HEK293 (cell line): ENCODE measurements at regions not wholly inside any gene's neighbourhood (a gene's known extent, or its start where the extent isn't known, plus 50 kb on each side); places are given as distances from the start of the nearest gene placed in this dataset.

ENCODE experiments used
- CTCF ChIA-PET: fragments of 350-600 bp; formaldehyde crosslinking; extraction: SDS; loops from one replicate; lab custom pipeline; 2021; ENCODE audit warnings: antibody characterized with exemption; lab: Yijun Ruan, JAX
- POLR2A ChIA-PET: fragments of 300-600 bp; formaldehyde crosslinking; extraction: SDS; loops from one replicate; lab custom pipeline; 2020; ENCODE audit warnings: antibody characterized with exemption, inconsistent platforms; lab: Yijun Ruan, JAX
- H3K27ac ChIP-seq: fragments of 200-500 bp; sonication (Bioruptor generic); 2 replicates; pipeline ENCODE4 v1.5.1; 2014; ENCODE audit warnings: low read depth, low read length, control low read depth, inconsistent platforms; ENCODE audit errors: extremely low read depth
- H3K36me3 ChIP-seq, 2 experiments: fragments of 200-500 bp in 1 of 2; sonication (Bioruptor generic) in 1 of 2; 1 replicate in 1 of 2; 2 replicates in 1 of 2; pipeline ENCODE4 v1.5.1; 2014 to 2017; ENCODE audit warnings: inconsistent platforms in 2 of 2, low read length in 2 of 2; ENCODE audit not compliant: control insufficient read depth in 2 of 2, insufficient read depth in 1 of 2
- H3K4me1 ChIP-seq: fragments of 200-500 bp; sonication (Bioruptor generic); 2 replicates; pipeline ENCODE4 v1.5.1; 2014; ENCODE audit warnings: mild to moderate bottlenecking, low read length, inconsistent platforms; ENCODE audit not compliant: control insufficient read depth, insufficient read depth
- H3K4me3 ChIP-seq: 2 replicates; pipeline ENCODE4 v1.5.1; 2011; ENCODE audit warnings: low read depth, mild to moderate bottlenecking, control low read depth, low read length, moderate library complexity
- H3K9me3 ChIP-seq: fragments of 200-500 bp; sonication (Bioruptor generic); 2 replicates; pipeline ENCODE4 v1.5.1; 2014; ENCODE audit warnings: low read depth, low read length, inconsistent platforms; ENCODE audit not compliant: control insufficient read depth, insufficient read depth
- BCL11B ChIP-seq: fragments of 450-650 bp; formaldehyde crosslinking; IDR thresholded peaks from 2 replicates; pipeline ENCODE4 v1.5.1; 2016; ENCODE audit warnings: low read depth, missing biosample characterization, missing genetic modification characterization
- KLF17 ChIP-seq: fragments of 450-650 bp; formaldehyde crosslinking; IDR thresholded peaks from 2 replicates; pipeline ENCODE4 v1.5.1; 2016; ENCODE audit warnings: missing biosample characterization, missing genetic modification characterization
- MEIS1 ChIP-seq: sonication (generic); formaldehyde crosslinking; IDR thresholded peaks from 2 replicates; pipeline ENCODE4 v1.8.1; 2022; ENCODE audit warnings: missing genetic modification reagents, mild to moderate bottlenecking, borderline replicate concordance
- SCRT2 ChIP-seq: fragments of 450-650 bp; formaldehyde crosslinking; IDR thresholded peaks from 2 replicates; pipeline ENCODE4 v1.5.1; 2016; ENCODE audit warnings: missing biosample characterization, missing genetic modification characterization
- TCF7L2 ChIP-seq: IDR thresholded peaks from 2 replicates; pipeline ENCODE4 v1.6.1; 2011; ENCODE audit warnings: low read depth, mild to moderate bottlenecking, inconsistent platforms, low read length, moderate library complexity, borderline replicate concordance
- ZNF155 ChIP-seq: fragments of 450-650 bp; formaldehyde crosslinking; IDR thresholded peaks from 2 replicates; pipeline ENCODE4 v1.5.1; 2016; ENCODE audit warnings: missing biosample characterization, missing genetic modification characterization
- ZNF175 ChIP-seq: fragments of 450-650 bp; formaldehyde crosslinking; IDR thresholded peaks from 2 replicates; pipeline ENCODE4 v1.5.1; 2016; ENCODE audit warnings: missing biosample characterization, missing genetic modification characterization
- ZNF2 ChIP-seq: fragments of 450-650 bp; formaldehyde crosslinking; IDR thresholded peaks from 2 replicates; pipeline ENCODE4 v1.5.1; 2016; ENCODE audit warnings: missing biosample characterization, missing genetic modification characterization
- ZNF274 ChIP-seq, 2 experiments: fragments of 200-500 bp in 1 of 2; fragments of 450-650 bp in 1 of 2; sonication (Bioruptor generic) in 1 of 2; formaldehyde crosslinking in 1 of 2; IDR thresholded peaks; 2 replicates each; pipeline versions ENCODE4 v1.5.1 to v1.6.1; 2014 to 2016; ENCODE audit warnings: borderline replicate concordance in 1 of 2, inconsistent platforms in 1 of 2, low read length in 1 of 2, missing biosample characterization in 1 of 2, missing genetic modification characterization in 1 of 2
- ZNF416 ChIP-seq: fragments of 450-650 bp; formaldehyde crosslinking; IDR thresholded peaks from 2 replicates; pipeline ENCODE4 v1.5.1; 2016; ENCODE audit warnings: missing biosample characterization, missing genetic modification characterization
- ZNF501 ChIP-seq: fragments of 450-650 bp; formaldehyde crosslinking; IDR thresholded peaks from 2 replicates; pipeline ENCODE4 v1.5.1; 2016; ENCODE audit warnings: missing biosample characterization, missing genetic modification characterization
- ZNF600 ChIP-seq: fragments of 450-650 bp; formaldehyde crosslinking; IDR thresholded peaks from 2 replicates; pipeline ENCODE4 v1.5.1; 2016; ENCODE audit warnings: missing biosample characterization, missing genetic modification characterization
- ZNF610 ChIP-seq: fragments of 450-650 bp; formaldehyde crosslinking; IDR thresholded peaks from 2 replicates; pipeline ENCODE4 v1.5.1; 2016; ENCODE audit warnings: missing biosample characterization, missing genetic modification characterization, borderline replicate concordance
- ZNF629 ChIP-seq: fragments of 450-650 bp; formaldehyde crosslinking; IDR thresholded peaks from 2 replicates; pipeline ENCODE4 v1.5.1; 2017; ENCODE audit warnings: missing biosample characterization, missing genetic modification characterization
- ZNF654 ChIP-seq: fragments of 450-650 bp; formaldehyde crosslinking; IDR thresholded peaks from 2 replicates; pipeline ENCODE4 v1.5.1; 2016; ENCODE audit warnings: low read depth, missing biosample characterization, missing genetic modification characterization
- ZNF664 ChIP-seq: fragments of 450-650 bp; formaldehyde crosslinking; IDR thresholded peaks from 2 replicates; pipeline ENCODE4 v1.5.1; 2016; ENCODE audit warnings: missing biosample characterization, missing genetic modification characterization
- ZNF76 ChIP-seq: fragments of 450-650 bp; formaldehyde crosslinking; IDR thresholded peaks from 2 replicates; pipeline ENCODE4; 2016; ENCODE audit warnings: low read depth, missing biosample characterization, missing genetic modification characterization, borderline replicate concordance
- ZNF768 ChIP-seq: fragments of 450-650 bp; formaldehyde crosslinking; IDR thresholded peaks from 2 replicates; pipeline ENCODE4 v1.5.1; 2018; ENCODE audit warnings: missing biosample characterization, mild to moderate bottlenecking, missing genetic modification characterization
- ZNF830 ChIP-seq: fragments of 450-650 bp; IDR thresholded peaks from 2 replicates; pipeline ENCODE4 v1.5.0; 2018; ENCODE audit warnings: missing biosample characterization, missing genetic modification characterization, low read depth, mild to moderate bottlenecking, moderate library complexity
- TF ChIP-seq, protein P1 (sequence below): fragments of 450-650 bp; formaldehyde crosslinking; IDR thresholded peaks from 2 replicates; pipeline ENCODE4 v1.5.1; 2016; ENCODE audit warnings: missing biosample characterization, missing genetic modification characterization
- TF ChIP-seq, protein P2 (sequence below): fragments of 450-650 bp; formaldehyde crosslinking; IDR thresholded peaks from 2 replicates; pipeline ENCODE4 v1.5.1; 2016; ENCODE audit warnings: missing biosample characterization, missing genetic modification characterization
- TF ChIP-seq, protein P3 (sequence below): fragments of 450-650 bp; formaldehyde crosslinking; IDR thresholded peaks from 2 replicates; pipeline ENCODE4 v1.5.1; 2017; ENCODE audit warnings: missing biosample characterization, mild to moderate bottlenecking, missing genetic modification characterization, moderate library complexity

DNA sequence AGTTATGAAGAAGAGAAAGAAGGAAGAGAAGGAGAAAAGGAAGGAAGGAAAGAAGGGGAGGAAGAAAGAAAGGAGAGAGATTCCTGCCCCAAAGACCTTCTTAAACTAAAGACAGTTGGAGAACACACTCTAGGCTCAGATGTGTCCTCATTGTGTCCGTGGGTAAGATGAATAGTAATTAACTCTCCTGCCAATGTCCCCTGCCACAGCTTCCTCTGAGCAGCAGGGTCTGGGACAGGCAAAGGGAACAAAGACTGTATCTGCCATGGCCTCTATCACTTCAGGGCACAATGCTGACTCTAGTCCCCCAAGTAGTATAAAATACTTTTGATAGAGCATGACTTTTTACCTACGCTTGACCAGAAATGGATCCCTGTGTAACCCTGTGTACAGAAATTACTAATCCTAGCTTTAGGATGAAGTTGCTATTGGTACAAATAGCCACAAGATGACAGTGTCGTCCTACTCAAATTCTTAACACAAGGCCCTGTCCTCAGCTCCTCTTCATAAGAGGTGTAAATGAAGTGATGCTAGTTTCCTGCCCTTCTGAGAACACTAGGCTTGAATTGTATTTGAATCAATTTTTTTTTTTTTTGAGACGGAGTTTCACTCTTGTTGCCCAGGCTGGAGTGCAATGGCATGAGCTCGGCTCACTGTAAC is 186.2 kb upstream of the GPR12 start (continued):
- TF ChIP-seq BCL11B (tag by site-specific recombination) = no peak
- peak; percentile 97 for TF ChIP-seq ZNF654 (tag by site-specific recombination)
- TF ChIP-seq ZNF768 (tag by site-specific recombination) = no peak
- TF ChIP-seq ZNF274 (IDR thresholded peaks at IDR 0.05; ENCODE audit: low read length) = no peak
- no peak for TF ChIP-seq ZNF274 (tag by site-specific recombination; IDR thresholded peaks at IDR 0.05; ENCODE audit: borderline replicate concordance)
- 0 out of 2 replicates have a peak, but pooled peaks have one; percentile 15 for TF ChIP-seq ZNF629

GRCh38 chr13:26943748-26944147 is 183.2 kb upstream of the GPR12 start:
- Histone ChIP-seq H3K4me1 (no peaks in the 10 kb centered on the region), H3K4me3 (no peak overlapping the region), H3K9me3 (no peaks in the 10 kb centered on the region), H3K27ac (no peak overlapping the region), H3K36me3 (no peaks in the 10 kb centered on the region)
- CTCF ChIA-PET = interaction anchor here (5.7 kb wide), 1 partner anchor 417 kb away, joined by 94 read pairs; no protein-coding TSS in a partner anchor
- no peak for TF ChIP-seq ZNF830 (tag by site-specific recombination)
- TF ChIP-seq ZNF610 (tag by site-specific recombination) = no peak
- POLR2A ChIA-PET = no interaction called here

- no peak overlapping the region for H3K4me3 ChIP-seq
- H3K9me3 ChIP-seq = no peaks in the 10 kb centered on the region
- no peaks in the 10 kb centered on the region for H3K36me3 ChIP-seq
- TF ChIP-seq KLF17 (tag by site-specific recombination) (no peak), ZNF600 (no peak), ZNF175 (tag by site-specific recombination) (no peak), SCRT2 (tag by site-specific recombination) (no peak), TCF7L2 (no peak), ZNF76 (tag by site-specific recombination) (no peak), ZNF155 (tag by site-specific recombination) (no peak), ZNF501 (tag by site-specific recombination) (no peak), MEIS1 (CRISPR knock-in tag) (no peak), ZNF664 (no peak), ZNF2 (tag by site-specific recombination) (no peak), ZNF416 (tag by site-specific recombination) (no peak)
- TF ChIP-seq, protein P1, sequence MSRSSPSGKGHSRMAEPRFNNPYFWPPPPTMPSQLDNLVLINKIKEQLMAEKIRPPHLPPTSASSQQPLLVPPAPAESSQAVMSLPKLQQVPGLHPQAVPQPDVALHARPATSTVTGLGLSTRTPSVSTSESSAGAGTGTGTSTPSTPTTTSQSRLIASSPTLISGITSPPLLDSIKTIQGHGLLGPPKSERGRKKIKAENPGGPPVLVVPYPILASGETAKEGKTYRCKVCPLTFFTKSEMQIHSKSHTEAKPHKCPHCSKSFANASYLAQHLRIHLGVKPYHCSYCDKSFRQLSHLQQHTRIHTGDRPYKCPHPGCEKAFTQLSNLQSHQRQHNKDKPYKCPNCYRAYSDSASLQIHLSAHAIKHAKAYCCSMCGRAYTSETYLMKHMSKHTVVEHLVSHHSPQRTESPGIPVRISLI = no peak
- TF ChIP-seq, protein P2, sequence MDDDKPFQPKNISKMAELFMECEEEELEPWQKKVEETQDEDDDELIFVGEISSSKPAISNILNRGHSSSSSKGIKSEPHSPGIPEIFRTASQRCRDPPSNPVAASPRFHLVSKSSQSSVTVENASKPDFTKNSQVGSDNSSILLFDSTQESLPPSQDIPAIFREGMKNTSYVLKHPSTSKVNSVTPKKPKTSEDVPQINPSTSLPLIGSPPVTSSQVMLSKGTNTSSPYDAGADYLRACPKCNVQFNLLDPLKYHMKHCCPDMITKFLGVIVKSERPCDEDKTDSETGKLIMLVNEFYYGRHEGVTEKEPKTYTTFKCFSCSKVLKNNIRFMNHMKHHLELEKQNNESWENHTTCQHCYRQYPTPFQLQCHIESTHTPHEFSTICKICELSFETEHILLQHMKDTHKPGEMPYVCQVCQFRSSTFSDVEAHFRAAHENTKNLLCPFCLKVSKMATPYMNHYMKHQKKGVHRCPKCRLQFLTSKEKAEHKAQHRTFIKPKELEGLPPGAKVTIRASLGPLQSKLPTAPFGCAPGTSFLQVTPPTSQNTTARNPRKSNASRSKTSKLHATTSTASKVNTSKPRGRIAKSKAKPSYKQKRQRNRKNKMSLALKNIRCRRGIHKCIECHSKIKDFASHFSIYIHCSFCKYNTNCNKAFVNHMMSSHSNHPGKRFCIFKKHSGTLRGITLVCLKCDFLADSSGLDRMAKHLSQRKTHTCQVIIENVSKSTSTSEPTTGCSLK (tag by site-specific recombination) = no peak
- TF ChIP-seq, protein P3, sequence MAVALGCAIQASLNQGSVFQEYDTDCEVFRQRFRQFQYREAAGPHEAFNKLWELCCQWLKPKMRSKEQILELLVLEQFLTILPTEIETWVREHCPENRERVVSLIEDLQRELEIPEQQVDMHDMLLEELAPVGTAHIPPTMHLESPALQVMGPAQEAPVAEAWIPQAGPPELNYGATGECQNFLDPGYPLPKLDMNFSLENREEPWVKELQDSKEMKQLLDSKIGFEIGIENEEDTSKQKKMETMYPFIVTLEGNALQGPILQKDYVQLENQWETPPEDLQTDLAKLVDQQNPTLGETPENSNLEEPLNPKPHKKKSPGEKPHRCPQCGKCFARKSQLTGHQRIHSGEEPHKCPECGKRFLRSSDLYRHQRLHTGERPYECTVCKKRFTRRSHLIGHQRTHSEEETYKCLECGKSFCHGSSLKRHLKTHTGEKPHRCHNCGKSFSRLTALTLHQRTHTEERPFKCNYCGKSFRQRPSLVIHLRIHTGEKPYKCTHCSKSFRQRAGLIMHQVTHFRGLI (tag by site-specific recombination) = no peak
- TF ChIP-seq, all 188 proteins: peak for 0
- no peaks in the 10 kb centered on the region for H3K4me1 ChIP-seq
- ChIA-PET CTCF (interaction anchor here (0.7 to 1.7 kb wide), 3 partner anchors 12 to 884 kb away, joined by 3 to 4 read pairs (median 4); no protein-coding TSS in a partner anchor), POLR2A (no interaction called here)
- H3K27ac ChIP-seq = no peak overlapping the region
These were observed 181.6 kb upstream of the GPR12 start for GRCh38 chr13:26942184-26942583.
